Caco-2 (cell line): ENCODE measurements at regions not wholly inside any gene's neighbourhood (a gene's known extent, or its start where the extent isn't known, plus 50 kb on each side); places are given as distances from the start of the nearest gene placed in this dataset.

Experiments used
- BruUV-seq: library from RNA; stranded (reverse); fragments of 400-500 nt; replicated peaks from 2 replicates; lab custom pipeline; 2021; lab: Mats Ljungman, UMichigan
- CTCF ChIA-PET: fragments of 300-600 bp; sonication (Branson Sonifier 250); formaldehyde crosslinking; loops from one replicate; lab custom pipeline; 2022; ENCODE audit warnings: antibody characterized with exemption; lab: Charles Lee
- POLR2A ChIA-PET: fragments of 300-600 bp; sonication (Branson Sonifier 250); formaldehyde crosslinking; loops from one replicate; lab custom pipeline; 2022; ENCODE audit warnings: antibody characterized with exemption; lab: Charles Lee
- DNase-seq, 2 experiments: peaks; one replicate each; pipeline versions ENCODE4 v3.0.0 to v3.0.0-alpha.2; 2020 to 2022
- H3K27me3 ChIP-seq: replicated peaks from 2 replicates; pipeline ENCODE4 v1.6.0; 2011; ENCODE audit warnings: low read length; ENCODE audit not compliant: control insufficient read depth, insufficient read depth
- H3K36me3 ChIP-seq: 2 replicates; pipeline ENCODE4 v1.5.1; 2011; ENCODE audit warnings: low read length; ENCODE audit not compliant: control insufficient read depth, insufficient read depth
- H3K4me1 ChIP-seq: fragments of 250-450 bp; sonication (Bioruptor Pico); 2 replicates; pipeline ENCODE4 v1.5.1; 2020; ENCODE audit warnings: mild to moderate bottlenecking
- H3K4me3 ChIP-seq: 2 replicates; pipeline ENCODE4 v1.5.1; 2011; ENCODE audit warnings: low read depth, mild to moderate bottlenecking, control low read depth, low read length
- H3K9me3 ChIP-seq: fragments of 250-450 bp; sonication (Bioruptor Pico); 2 replicates; pipeline ENCODE4 v1.5.1; 2020; ENCODE audit warnings: mild to moderate bottlenecking, moderate library complexity
- H3K27ac Mint-ChIP-seq: one replicate; pipeline ENCODE4 v1.8.0; 2022; ENCODE audit warnings: mixed read lengths; ENCODE audit not compliant: unreplicated experiment
- H3K27me3 Mint-ChIP-seq: one replicate; pipeline ENCODE4 v1.8.0; 2022; ENCODE audit warnings: mixed read lengths; ENCODE audit not compliant: insufficient read depth, unreplicated experiment
- H3K36me3 Mint-ChIP-seq: one replicate; pipeline ENCODE4 v1.8.0; 2022; ENCODE audit warnings: mild to moderate bottlenecking, mixed read lengths; ENCODE audit not compliant: insufficient read depth, unreplicated experiment
- H3K4me1 Mint-ChIP-seq: one replicate; pipeline ENCODE4 v1.8.0; 2022; ENCODE audit warnings: low read depth, mixed read lengths; ENCODE audit not compliant: unreplicated experiment
- H3K4me3 Mint-ChIP-seq: one replicate; pipeline ENCODE4 v1.8.0; 2022; ENCODE audit warnings: mild to moderate bottlenecking, moderate library complexity, mixed read lengths; ENCODE audit not compliant: unreplicated experiment
- H3K9me3 Mint-ChIP-seq: one replicate; pipeline ENCODE4 v1.8.0; 2022; ENCODE audit warnings: mixed read lengths; ENCODE audit not compliant: unreplicated experiment
- intact Hi-C: fragments of 100-400 bp; cut with micrococcal nuclease; formaldehyde crosslinking; loops from one replicate; pipeline ENCODE4 v1.10.0; 2022; ENCODE audit not compliant: unreplicated experiment
- TF ChIP-seq, protein P1 (sequence below), 2 experiments: fragments of 200-600 bp in 1 of 2; IDR thresholded peaks; 1 replicate in 1 of 2; 2 replicates in 1 of 2; pipeline versions ENCODE4 v1.5.1 to v1.8.0; 2011 to 2022; ENCODE audit warnings: antibody characterized with exemption in 1 of 2, control low read depth in 1 of 2, inconsistent platforms in 1 of 2, low read depth in 1 of 2, low read length in 1 of 2, mild to moderate bottlenecking in 1 of 2, moderate library complexity in 1 of 2; ENCODE audit not compliant: insufficient read depth in 1 of 2, severe bottlenecking in 1 of 2, unreplicated experiment in 1 of 2

DNA sequence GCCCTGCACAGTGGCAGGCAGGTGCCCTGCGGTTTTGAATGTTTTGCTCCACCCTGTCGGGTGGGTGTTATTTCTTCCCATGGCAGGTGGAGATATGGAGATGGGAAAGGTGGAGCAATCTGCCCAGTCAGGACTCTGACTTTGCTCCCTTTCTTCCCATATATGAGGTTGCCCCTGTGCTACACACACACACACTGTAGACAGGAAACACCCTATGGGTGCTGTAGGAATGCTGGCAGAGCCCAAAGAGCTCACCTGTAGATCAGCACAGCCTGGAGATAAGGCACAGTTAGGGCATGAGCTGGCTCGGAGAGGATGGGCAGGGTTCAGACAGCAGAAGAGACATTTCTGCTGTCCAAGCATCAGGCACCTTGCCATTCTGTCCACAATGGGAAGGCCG, 246.0 kb upstream of the AJAP1 start:
- DNase-seq = no peak
- CTCF ChIA-PET = no interaction called here
- Mint-ChIP-seq H3K4me3 (no peak overlapping the region), H3K9me3 (peaks cover 16% of the 10 kb centered on the region), H3K27ac (no peak overlapping the region), H3K27me3 (no peaks in the 10 kb centered on the region), H3K36me3 (no peaks in the 10 kb centered on the region), H3K4me1 (no peaks in the 10 kb centered on the region)
- TF ChIP-seq, protein P1, sequence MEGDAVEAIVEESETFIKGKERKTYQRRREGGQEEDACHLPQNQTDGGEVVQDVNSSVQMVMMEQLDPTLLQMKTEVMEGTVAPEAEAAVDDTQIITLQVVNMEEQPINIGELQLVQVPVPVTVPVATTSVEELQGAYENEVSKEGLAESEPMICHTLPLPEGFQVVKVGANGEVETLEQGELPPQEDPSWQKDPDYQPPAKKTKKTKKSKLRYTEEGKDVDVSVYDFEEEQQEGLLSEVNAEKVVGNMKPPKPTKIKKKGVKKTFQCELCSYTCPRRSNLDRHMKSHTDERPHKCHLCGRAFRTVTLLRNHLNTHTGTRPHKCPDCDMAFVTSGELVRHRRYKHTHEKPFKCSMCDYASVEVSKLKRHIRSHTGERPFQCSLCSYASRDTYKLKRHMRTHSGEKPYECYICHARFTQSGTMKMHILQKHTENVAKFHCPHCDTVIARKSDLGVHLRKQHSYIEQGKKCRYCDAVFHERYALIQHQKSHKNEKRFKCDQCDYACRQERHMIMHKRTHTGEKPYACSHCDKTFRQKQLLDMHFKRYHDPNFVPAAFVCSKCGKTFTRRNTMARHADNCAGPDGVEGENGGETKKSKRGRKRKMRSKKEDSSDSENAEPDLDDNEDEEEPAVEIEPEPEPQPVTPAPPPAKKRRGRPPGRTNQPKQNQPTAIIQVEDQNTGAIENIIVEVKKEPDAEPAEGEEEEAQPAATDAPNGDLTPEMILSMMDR (IDR thresholded peaks at IDR 0.05; ENCODE audit: insufficient read depth in 1 of 2, low read depth in 1 of 2, low read length in 1 of 2, severe bottlenecking in 1 of 2, unreplicated experiment in 1 of 2) = no peak
- POLR2A ChIA-PET = no interaction called here
- H3K4me1 ChIP-seq = no peaks in the 10 kb centered on the region
- H3K36me3 ChIP-seq = no peaks in the 10 kb centered on the region
- no peaks in the 10 kb centered on the region for H3K27me3 ChIP-seq
- no peaks in the 10 kb centered on the region for H3K9me3 ChIP-seq
- intact Hi-C loops = no loop called here
- no TSS peak for BruUV-seq
- H3K4me3 ChIP-seq = no peak overlapping the region

GRCh38 chr1:4411862-4412261, 242.5 kb upstream of the AJAP1 start:
- POLR2A ChIA-PET = no interaction called here
- Mint-ChIP-seq H3K36me3 (no peaks in the 10 kb centered on the region), H3K4me1 (no peaks in the 10 kb centered on the region), H3K27ac (no peak overlapping the region), H3K27me3 (no peaks in the 10 kb centered on the region), H3K9me3 (peaks cover 30% of the 10 kb centered on the region), H3K4me3 (no peak overlapping the region)
- TF ChIP-seq, protein P1 (IDR thresholded peaks at IDR 0.05; ENCODE audit: insufficient read depth in 1 of 2, low read depth in 1 of 2, low read length in 1 of 2, severe bottlenecking in 1 of 2, unreplicated experiment in 1 of 2) = no peak
- Histone ChIP-seq H3K27me3 (no peaks in the 10 kb centered on the region), H3K4me3 (no peak overlapping the region), H3K36me3 (no peaks in the 10 kb centered on the region), H3K4me1 (no peaks in the 10 kb centered on the region), H3K9me3 (no peaks in the 10 kb centered on the region)
- BruUV-seq = no TSS peak
- intact Hi-C loops = no loop called here
- CTCF ChIA-PET = no interaction called here
- no peak for DNase-seq

GRCh38 chr1:4415476-4415875, 238.9 kb upstream of the AJAP1 start:
- Histone ChIP-seq H3K36me3 (no peaks in the 10 kb centered on the region), H3K9me3 (no peaks in the 10 kb centered on the region), H3K4me3 (no peak overlapping the region), H3K27me3 (no peaks in the 10 kb centered on the region), H3K4me1 (no peaks in the 10 kb centered on the region)
- Mint-ChIP-seq H3K36me3 (no peaks in the 10 kb centered on the region), H3K4me1 (no peaks in the 10 kb centered on the region), H3K9me3 (peaks cover 57% of the 10 kb centered on the region), H3K27ac (no peak overlapping the region), H3K4me3 (no peak overlapping the region), H3K27me3 (no peaks in the 10 kb centered on the region)
- CTCF ChIA-PET = no interaction called here
- DNase-seq = no peak
- BruUV-seq = no TSS peak
- POLR2A ChIA-PET = no interaction called here
- TF ChIP-seq, protein P1 (IDR thresholded peaks at IDR 0.05; ENCODE audit: insufficient read depth in 1 of 2, low read depth in 1 of 2, low read length in 1 of 2, severe bottlenecking in 1 of 2, unreplicated experiment in 1 of 2) = no peak
- intact Hi-C loops = no loop called here
